Central memory CD8-positive, alpha-beta T cell (primary cell): ENCODE measurements at regions not wholly inside any gene's neighbourhood (a gene's known extent, or its start where the extent isn't known, plus 50 kb on each side); places are given as distances from the start of the nearest gene placed in this dataset.

ENCODE experiments used
- ATAC-seq: fragments of 150-1000 bp; cut with Tn5 transposase; replicated peaks from 2 replicates; pipeline ENCODE4 v1.10.0; 2022; ENCODE audit warnings: mild to moderate bottlenecking, moderate FRiP score, moderate number of reproducible peaks; ENCODE audit not compliant: poor library complexity, severe bottlenecking; ENCODE audit errors: extremely low read depth
- DNase-seq, 2 donors: peaks; one replicate each; pipeline ENCODE4 v3.0.0; 2021; ENCODE audit warnings: low spot score in 2 of 2
- H3K27ac Mint-ChIP-seq: one replicate; pipeline ENCODE4 v1.8.0; 2022; ENCODE audit warnings: low read depth, mild to moderate bottlenecking, moderate library complexity, mixed read lengths
- H3K27me3 Mint-ChIP-seq: one replicate; pipeline ENCODE4 v1.8.0; 2022; ENCODE audit warnings: mixed read lengths
- H3K36me3 Mint-ChIP-seq: one replicate; pipeline ENCODE4 v1.8.0; 2022; ENCODE audit warnings: mild to moderate bottlenecking, moderate library complexity, mixed read lengths; ENCODE audit not compliant: insufficient read depth
- H3K4me1 Mint-ChIP-seq: one replicate; pipeline ENCODE4 v1.8.0; 2022; ENCODE audit warnings: mixed read lengths
- H3K4me3 Mint-ChIP-seq: one replicate; pipeline ENCODE4 v1.8.0; 2022; ENCODE audit warnings: mild to moderate bottlenecking, moderate library complexity, mixed read lengths
- H3K9me3 Mint-ChIP-seq: one replicate; pipeline ENCODE4 v1.8.0; 2022; ENCODE audit warnings: mixed read lengths

DNA sequence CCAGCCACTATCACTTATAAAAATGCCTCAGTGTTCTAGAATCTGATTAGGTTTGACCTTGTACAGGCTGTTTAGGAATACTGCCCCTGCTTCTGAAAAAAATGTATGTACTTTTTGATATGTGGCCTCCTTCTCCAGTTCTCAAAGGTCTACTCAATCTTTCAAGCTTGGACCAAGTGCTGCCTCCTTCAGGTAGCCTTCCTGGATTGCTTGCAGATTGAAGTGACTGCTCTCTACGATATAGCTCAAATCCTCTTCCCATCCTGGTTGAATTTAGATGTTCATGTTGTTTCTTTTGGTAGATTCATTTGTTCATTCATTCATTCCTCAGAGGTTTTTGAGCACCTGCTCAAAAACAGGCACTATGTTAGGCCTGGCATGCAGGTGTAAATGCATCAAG lies 77.2 kb upstream of the NPTX2 start:
- Mint-ChIP-seq H3K4me1 (no peaks in the 10 kb centered on the region), H3K27me3 (peaks cover 5% of the 10 kb centered on the region), H3K4me3 (no peak overlapping the region), H3K9me3 (peaks cover 4% of the 10 kb centered on the region), H3K27ac (no peak overlapping the region), H3K36me3 (no peaks in the 10 kb centered on the region)
- no peak for DNase-seq
- no peak for ATAC-seq

DNA sequence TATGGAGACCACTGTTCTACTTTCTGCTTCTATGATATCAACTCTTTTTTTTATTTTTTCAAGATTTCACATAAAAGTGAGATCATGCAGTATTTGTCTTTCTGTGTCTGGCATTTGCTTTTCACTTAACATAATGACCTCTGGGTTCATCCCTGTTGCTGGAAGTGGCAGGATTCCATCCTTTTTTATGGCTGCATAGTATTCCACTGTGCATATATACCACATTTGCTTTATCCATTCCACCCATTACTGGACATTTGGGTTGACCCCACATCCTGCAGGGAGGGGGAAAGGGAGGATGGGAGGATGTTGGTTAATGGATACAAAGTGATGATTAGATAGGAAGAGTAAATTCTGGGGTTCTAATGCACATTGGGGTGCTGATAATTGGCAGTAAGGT lies 80.3 kb upstream of the NPTX2 start:
- no peaks in the 10 kb centered on the region for H3K36me3 Mint-ChIP-seq
- ATAC-seq (no peak), DNase-seq (no peak)
- peaks cover 9% of the 10 kb centered on the region for H3K9me3 Mint-ChIP-seq
- H3K4me3 Mint-ChIP-seq = no peak overlapping the region
- peaks cover 24% of the 10 kb centered on the region for H3K27me3 Mint-ChIP-seq
- no peaks in the 10 kb centered on the region for H3K4me1 Mint-ChIP-seq
- H3K27ac Mint-ChIP-seq = no peak overlapping the region

DNA sequence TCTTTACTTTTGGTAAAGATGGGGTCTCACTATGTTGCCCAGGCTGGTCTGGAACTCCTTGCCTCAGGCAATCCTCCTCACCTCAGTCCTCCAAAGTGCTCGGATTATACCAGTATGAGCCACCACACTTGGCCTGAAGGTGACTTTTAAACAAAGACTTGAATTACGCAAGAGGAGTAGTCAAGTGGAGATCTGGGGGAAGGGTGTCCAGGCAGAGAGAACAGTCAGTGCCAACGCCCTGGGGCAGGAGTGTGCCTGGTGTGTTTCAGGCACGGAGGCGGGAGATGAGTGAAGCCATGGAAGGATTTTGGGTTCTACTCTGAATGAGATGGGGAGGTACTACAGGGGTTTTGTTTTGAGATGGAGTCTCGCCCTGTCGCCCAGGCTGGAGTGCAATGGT lies 82.6 kb upstream of the NPTX2 start:
- DNase-seq = no peak
- no peak for ATAC-seq
- H3K9me3 Mint-ChIP-seq = peaks cover 9% of the 10 kb centered on the region
- H3K27me3 Mint-ChIP-seq = peaks cover 24% of the 10 kb centered on the region
- H3K4me1 Mint-ChIP-seq = no peaks in the 10 kb centered on the region
- no peak overlapping the region for H3K27ac Mint-ChIP-seq
- H3K36me3 Mint-ChIP-seq = no peaks in the 10 kb centered on the region
- no peak overlapping the region for H3K4me3 Mint-ChIP-seq

DNA sequence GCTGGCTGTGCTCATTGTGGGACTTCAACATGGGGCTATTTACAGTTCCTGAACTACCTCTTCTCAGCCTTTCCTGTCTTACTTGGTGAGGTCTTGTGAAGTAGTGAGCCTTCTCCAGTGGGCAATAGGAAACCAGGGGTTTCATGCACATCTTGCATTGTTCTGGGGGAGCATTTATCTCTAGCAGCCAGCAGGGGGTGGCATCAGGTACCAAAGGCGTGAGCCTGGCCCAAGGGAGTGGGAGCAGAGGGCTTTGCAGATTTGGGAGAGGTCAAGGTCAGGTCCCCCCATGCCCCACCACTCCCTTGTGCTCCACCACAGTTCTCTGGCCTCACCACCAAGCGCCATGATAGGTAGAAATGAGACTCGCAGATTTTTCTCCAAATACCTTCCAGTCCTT lies 85.4 kb upstream of the NPTX2 start:
- no peak for ATAC-seq
- Mint-ChIP-seq H3K27me3 (peaks cover 24% of the 10 kb centered on the region), H3K27ac (no peak overlapping the region), H3K4me1 (no peaks in the 10 kb centered on the region), H3K4me3 (no peak overlapping the region), H3K36me3 (no peaks in the 10 kb centered on the region), H3K9me3 (peaks cover 6% of the 10 kb centered on the region)
- no peak for DNase-seq

DNA sequence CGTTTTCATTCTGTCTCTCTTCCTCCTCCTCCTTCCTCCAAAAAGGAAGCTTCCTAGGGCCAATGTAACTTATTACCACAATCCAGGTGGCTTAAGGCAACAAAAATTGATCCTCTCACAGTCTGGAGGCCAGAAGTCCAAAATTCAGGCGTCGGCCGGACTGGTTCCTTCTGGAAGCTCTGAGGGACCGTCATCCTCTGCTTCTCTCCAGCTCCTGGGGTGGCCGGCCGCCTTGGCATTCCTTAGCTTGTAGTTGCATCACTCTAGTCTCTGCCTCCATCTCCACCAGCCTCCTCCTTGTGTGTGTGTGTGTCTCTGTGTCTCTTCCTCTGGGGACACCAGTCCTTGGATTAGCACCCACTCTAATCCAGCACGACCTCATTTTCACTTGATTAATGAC lies 89.0 kb upstream of the NPTX2 start:
- no peak overlapping the region for H3K27ac Mint-ChIP-seq
- DNase-seq (no peak), ATAC-seq (no peak)
- peaks cover 5% of the 10 kb centered on the region for H3K9me3 Mint-ChIP-seq
- H3K36me3 Mint-ChIP-seq = no peaks in the 10 kb centered on the region
- H3K27me3 Mint-ChIP-seq = peaks cover 1% of the 10 kb centered on the region
- no peak overlapping the region for H3K4me3 Mint-ChIP-seq
- no peaks in the 10 kb centered on the region for H3K4me1 Mint-ChIP-seq

DNA sequence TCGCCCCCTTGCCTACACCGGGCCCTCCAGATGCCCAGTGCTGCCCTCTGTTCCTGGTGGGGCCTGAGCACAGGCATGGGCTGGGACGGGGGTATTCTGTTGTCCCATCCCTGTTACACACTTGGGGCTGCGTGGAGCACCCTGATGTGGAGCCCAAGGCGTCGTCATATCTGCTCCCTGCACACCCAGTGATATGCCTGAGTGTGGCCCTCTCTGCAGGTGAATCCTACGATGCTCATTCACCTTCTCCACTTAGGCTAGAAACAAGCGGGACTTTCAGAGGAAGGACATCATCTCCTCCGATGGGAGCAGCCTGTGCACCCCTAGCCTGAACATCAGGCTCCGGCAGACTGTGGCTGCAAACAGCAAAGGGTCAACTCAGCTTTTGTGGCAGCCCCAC lies 91.0 kb upstream of the NPTX2 start:
- H3K9me3 Mint-ChIP-seq = no peaks in the 10 kb centered on the region

DNA sequence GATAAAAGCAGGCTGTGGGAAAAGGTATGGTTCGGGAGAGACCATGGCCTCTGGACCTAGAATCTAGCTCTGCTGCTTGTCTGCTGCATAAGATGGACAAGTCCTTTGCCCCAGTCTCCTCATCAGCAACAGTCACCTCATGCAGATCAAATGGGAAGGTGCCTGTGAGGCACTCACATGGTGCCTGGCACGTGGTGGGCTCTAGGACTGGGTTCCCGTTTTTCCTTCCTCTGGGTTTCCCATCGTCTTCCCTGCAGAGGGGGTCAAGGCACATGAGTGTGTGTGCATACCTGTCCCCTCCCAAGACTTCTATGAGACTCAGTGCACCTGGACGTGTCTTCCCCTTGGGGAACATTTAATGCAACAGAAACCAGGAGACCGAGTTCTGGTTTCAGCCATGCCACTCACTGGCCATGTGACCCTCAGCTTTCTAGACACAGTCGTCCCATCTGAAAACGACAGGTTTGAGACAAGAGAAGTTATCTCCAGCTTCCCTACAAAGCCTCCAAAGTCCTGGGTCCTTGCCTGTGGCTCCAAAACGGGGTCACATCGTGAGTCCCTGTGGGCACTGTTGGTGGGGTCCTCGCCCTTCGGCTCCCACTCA lies 95.9 kb upstream of the NPTX2 start:
- DNase-seq (no peak), ATAC-seq (no peak)
- no peak overlapping the region for H3K4me3 Mint-ChIP-seq
- no peak overlapping the region for H3K27ac Mint-ChIP-seq
- no peaks in the 10 kb centered on the region for H3K27me3 Mint-ChIP-seq
- H3K4me1 Mint-ChIP-seq = no peaks in the 10 kb centered on the region
- peaks cover 2% of the 10 kb centered on the region for H3K36me3 Mint-ChIP-seq
- H3K9me3 Mint-ChIP-seq = no peaks in the 10 kb centered on the region

More for the DNA sequence above, 91.0 kb upstream of the NPTX2 start:
- H3K27me3 Mint-ChIP-seq = no peaks in the 10 kb centered on the region
- H3K27ac Mint-ChIP-seq = no peak overlapping the region
- no peaks in the 10 kb centered on the region for H3K4me1 Mint-ChIP-seq
- H3K36me3 Mint-ChIP-seq = peaks cover 2% of the 10 kb centered on the region
- ATAC-seq (no peak), DNase-seq (no peak)
- H3K4me3 Mint-ChIP-seq = no peak overlapping the region

DNA sequence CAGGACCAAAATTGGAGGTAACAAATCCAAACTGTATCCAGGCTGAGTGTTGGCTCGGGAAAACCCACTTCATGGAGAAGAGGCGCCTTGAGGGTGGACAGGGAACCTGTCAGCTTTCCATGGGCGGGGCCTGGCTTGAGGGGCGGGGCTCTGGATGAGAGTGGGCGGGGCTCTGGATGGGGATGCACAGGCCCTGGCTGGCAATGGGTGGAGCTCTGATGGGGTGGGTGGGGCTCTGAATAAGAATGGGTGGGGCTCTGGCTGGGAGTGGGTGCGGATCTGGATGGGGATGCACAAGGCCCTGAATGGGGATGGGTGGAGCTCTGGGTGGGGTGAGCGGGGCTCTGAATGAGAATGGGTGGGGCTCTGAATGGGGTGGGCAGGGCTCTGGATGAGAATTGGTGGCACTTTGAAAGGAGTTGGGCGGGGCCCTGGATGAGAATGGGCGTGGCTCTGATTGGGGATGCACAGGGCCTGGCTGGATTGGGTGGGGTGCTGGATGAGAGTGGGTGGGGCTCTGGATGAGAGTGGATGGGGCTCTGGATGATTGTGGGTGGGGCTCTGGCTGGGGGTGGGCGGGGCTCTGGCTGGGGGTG lies 96.6 kb upstream of the NPTX2 start:
- DNase-seq (no peak), ATAC-seq (no peak)
- peaks cover 5% of the 10 kb centered on the region for H3K4me1 Mint-ChIP-seq
- peaks cover 2% of the 10 kb centered on the region for H3K36me3 Mint-ChIP-seq
- H3K27me3 Mint-ChIP-seq = no peaks in the 10 kb centered on the region
- no peaks in the 10 kb centered on the region for H3K9me3 Mint-ChIP-seq
- H3K27ac Mint-ChIP-seq = no peak overlapping the region
- no peak overlapping the region for H3K4me3 Mint-ChIP-seq

DNA sequence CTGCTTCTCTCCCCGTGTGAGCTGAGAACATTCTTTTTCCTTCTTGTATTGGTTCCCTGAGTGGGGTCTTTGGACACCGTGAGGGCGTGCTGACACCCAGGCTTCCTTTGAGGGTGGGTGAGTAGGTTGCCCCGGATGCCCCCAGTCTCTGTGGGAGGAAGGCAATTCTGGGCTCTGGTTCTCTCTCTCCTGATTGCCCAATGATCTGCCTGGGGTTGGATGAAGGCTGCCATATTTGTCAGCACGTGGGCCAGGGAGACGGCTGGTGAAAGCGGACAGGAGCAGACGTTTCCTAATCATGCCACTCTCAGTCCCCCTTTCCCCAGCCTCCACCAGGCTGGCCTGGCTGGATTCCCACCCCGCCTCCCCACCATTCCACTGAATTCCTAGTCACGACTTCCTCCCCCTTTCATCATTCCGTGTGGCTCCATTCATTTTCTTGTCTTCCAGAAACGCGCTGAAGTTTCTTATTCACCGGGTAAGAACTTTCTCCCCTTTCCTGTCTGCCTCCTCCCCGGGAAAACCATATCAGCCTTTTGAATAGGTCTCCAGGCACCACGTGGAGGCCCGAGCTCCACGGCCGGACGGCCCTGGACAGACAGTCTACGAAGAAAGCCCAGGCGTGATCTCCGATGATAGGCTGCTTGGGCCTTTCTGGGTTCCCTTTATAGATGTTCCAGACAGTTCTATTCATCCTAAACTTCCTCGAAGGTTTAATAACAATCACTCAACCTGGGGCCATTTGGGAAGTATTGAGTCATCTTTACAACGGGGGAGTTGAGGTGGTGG lies 98.7 kb upstream of the NPTX2 start:
- H3K4me3 Mint-ChIP-seq = no peak overlapping the region
- DNase-seq (no peak), ATAC-seq (no peak)
- H3K27ac Mint-ChIP-seq = no peak overlapping the region
- no peaks in the 10 kb centered on the region for H3K27me3 Mint-ChIP-seq
- H3K4me1 Mint-ChIP-seq = peaks cover 20% of the 10 kb centered on the region
- H3K9me3 Mint-ChIP-seq = no peaks in the 10 kb centered on the region
- H3K36me3 Mint-ChIP-seq = peaks cover 4% of the 10 kb centered on the region

DNA sequence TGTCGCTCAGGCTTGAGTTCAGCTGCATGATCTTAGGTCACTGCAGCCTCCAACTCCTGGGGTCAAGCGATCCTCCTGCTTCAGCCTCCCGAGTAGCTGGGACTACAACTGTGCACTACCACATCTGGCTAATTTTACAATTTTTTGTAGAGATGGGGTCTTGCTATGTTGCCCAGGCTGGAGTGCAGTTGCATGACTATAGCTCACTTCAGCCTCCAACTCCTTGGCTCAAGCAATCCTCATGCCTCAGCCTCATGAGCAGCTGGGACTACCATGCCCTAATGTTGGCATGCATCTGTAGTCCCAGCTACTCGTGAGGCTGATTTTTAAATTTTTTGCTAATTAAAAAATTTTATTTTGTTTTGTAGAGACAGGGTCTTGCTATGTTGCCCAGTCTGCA lies 101.9 kb upstream of the NPTX2 start:
- Mint-ChIP-seq H3K27ac (peak overlapping the region; percentile 86), H3K36me3 (peaks cover 3% of the 10 kb centered on the region), H3K27me3 (no peaks in the 10 kb centered on the region), H3K4me1 (peaks cover 20% of the 10 kb centered on the region), H3K9me3 (no peaks in the 10 kb centered on the region), H3K4me3 (no peak overlapping the region)
- DNase-seq (no peak), ATAC-seq (no peak)

DNA sequence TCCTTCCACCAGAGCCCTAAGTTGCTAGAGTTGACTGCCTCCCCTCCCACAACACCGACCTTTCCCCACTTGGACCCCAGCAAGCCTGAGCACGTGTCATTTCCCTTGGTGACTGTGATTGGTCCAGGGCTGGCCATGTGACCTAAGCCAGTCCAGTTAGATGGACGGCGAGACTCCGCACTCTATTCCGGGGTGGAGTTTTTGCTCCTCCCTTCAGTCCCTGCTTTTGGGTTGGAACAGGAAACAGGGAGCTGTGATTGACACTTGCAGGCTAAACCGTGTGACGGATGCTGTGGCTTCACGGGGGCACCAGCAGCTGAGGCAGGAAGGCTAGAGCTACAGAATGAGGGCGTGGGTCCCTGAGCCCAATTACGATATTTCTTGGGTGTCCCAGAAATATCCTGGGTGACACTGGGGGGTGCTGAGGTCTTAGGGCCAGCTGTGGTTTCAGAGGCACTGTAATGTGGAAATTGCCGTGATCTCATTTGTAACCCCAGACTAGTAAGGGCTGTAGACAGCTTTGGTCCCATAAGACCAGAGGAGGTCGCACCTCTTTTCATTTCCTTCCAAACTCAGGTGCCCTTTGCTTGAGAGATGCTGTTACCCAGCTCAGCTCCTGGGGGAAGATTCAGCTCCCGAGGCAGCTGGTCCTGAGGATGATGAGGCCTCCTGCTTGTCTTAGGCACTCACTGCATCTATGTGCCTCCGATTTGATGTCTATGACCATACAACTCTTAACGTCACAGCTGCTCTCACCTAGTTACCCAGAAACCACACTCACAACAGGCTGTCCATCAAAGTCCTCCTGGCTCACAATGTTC lies 102.7 kb upstream of the NPTX2 start:
- Mint-ChIP-seq H3K9me3 (no peaks in the 10 kb centered on the region), H3K4me3 (peak overlapping the region; percentile 67), H3K4me1 (peaks cover 20% of the 10 kb centered on the region), H3K36me3 (peaks cover 3% of the 10 kb centered on the region), H3K27ac (peak overlapping the region; percentile 86), H3K27me3 (no peaks in the 10 kb centered on the region)
- peak in 1 of 2 donors; percentile 51 for DNase-seq
- peak; percentile 82 for ATAC-seq

DNA sequence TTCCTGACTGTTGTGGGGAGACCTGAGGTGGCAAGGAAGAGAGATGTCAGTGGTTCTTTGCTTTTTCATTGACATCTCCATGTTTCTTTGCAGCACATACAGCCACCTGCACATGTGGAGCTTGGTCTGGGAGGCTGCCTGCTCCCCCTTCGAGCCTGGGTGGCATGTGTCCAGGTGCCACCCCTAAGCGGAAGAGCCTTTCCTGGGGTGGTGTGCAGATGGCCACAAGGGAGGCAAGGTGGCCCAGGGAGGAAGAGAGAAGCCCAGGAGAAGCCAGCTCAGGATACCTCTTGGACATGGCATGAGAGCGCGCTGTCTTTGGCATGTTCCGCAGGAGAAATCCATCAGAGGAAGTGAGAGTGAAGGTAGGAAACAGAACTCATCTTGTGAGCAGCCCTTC lies 105.9 kb upstream of the NPTX2 start:
- DNase-seq (no peak), ATAC-seq (no peak)
- H3K27ac Mint-ChIP-seq = no peak overlapping the region
- H3K36me3 Mint-ChIP-seq = peaks cover 3% of the 10 kb centered on the region
- no peaks in the 10 kb centered on the region for H3K9me3 Mint-ChIP-seq
- H3K4me1 Mint-ChIP-seq = peaks cover 20% of the 10 kb centered on the region
- no peak overlapping the region for H3K4me3 Mint-ChIP-seq
- H3K27me3 Mint-ChIP-seq = no peaks in the 10 kb centered on the region
